Panc1 (cell line): ENCODE measurements at regions not wholly inside any gene's neighbourhood (a gene's known extent, or its start where the extent isn't known, plus 50 kb on each side); places are given as distances from the start of the nearest gene placed in this dataset.
"Not testable (repeated sequence)": the region's sequence is repeated elsewhere in the genome, so short reads cannot be mapped to it uniquely, and the experiment has no call there.

ENCODE experiments used
- ATAC-seq: fragments of 200-7000 bp; cut with Tn5 transposase; 2 replicates; pipeline ENCODE4 v1.9.1; 2020; ENCODE audit warnings: mild to moderate bottlenecking, moderate library complexity
- BruUV-seq: library from RNA; stranded (reverse); fragments of 400-500 nt; replicated peaks from 2 replicates; lab custom pipeline; 2021; lab: Mats Ljungman, UMichigan
- CTCF ChIA-PET: fragments of 300-600 bp; sonication (Branson Sonifier 250); formaldehyde crosslinking; loops from one replicate; lab custom pipeline; 2022; ENCODE audit warnings: antibody characterized with exemption; lab: Charles Lee
- POLR2A ChIA-PET: fragments of 300-600 bp; sonication (Branson Sonifier 250); formaldehyde crosslinking; loops from one replicate; lab custom pipeline; 2022; ENCODE audit warnings: antibody characterized with exemption; lab: Charles Lee
- DNase-seq: peaks from one replicate; pipeline ENCODE4 v3.0.0-alpha.2; 2010; ENCODE audit warnings: low read depth, low spot score
- H3K27ac ChIP-seq: 2 replicates; pipeline ENCODE4 v1.5.1; 2011; ENCODE audit warnings: mild to moderate bottlenecking, low read length, inconsistent platforms
- H3K27me3 ChIP-seq: fragments of 200-500 bp; sonication (Bioruptor generic); 2 replicates; pipeline ENCODE4 v1.6.0; 2014; ENCODE audit warnings: low read length, inconsistent platforms; ENCODE audit not compliant: control insufficient read depth, insufficient read depth
- H3K36me3 ChIP-seq: fragments of 200-500 bp; sonication (Bioruptor generic); 2 replicates; pipeline ENCODE4 v1.5.1; 2014; ENCODE audit warnings: inconsistent platforms, mild to moderate bottlenecking, low read length, moderate library complexity; ENCODE audit not compliant: control insufficient read depth, insufficient read depth
- H3K4me1 ChIP-seq: 2 replicates; pipeline ENCODE4 v1.5.1; 2011; ENCODE audit warnings: inconsistent platforms, mild to moderate bottlenecking, low read length, moderate library complexity; ENCODE audit not compliant: control insufficient read depth, insufficient read depth
- H3K4me3 ChIP-seq, 2 experiments: 2 replicates each; pipeline ENCODE4 v1.5.1; 2011 to 2012; ENCODE audit warnings: low read depth in 2 of 2, low read length in 2 of 2, mild to moderate bottlenecking in 2 of 2, inconsistent platforms in 1 of 2, moderate library complexity in 1 of 2
- H3K9me3 ChIP-seq: fragments of 200-500 bp; sonication (Bioruptor generic); 2 replicates; pipeline ENCODE4 v1.5.1; 2014; ENCODE audit warnings: low read depth, mild to moderate bottlenecking, inconsistent platforms, low read length, moderate library complexity; ENCODE audit not compliant: control insufficient read depth, insufficient read depth
- POLR2AphosphoS5 ChIP-seq: IDR thresholded peaks from 2 replicates; pipeline ENCODE4 v1.6.1; 2012; ENCODE audit warnings: mild to moderate bottlenecking, low read depth, low read length, moderate library complexity
- REST ChIP-seq, 2 experiments: IDR thresholded peaks; 2 replicates each; pipeline ENCODE4 v1.6.1; 2011 to 2012; ENCODE audit warnings: low read depth in 2 of 2, control low read depth in 1 of 2, low read length in 1 of 2, mild to moderate bottlenecking in 1 of 2, moderate library complexity in 1 of 2; ENCODE audit not compliant: insufficient read depth in 1 of 2
- SIN3A ChIP-seq: IDR thresholded peaks from 2 replicates; pipeline ENCODE4 v1.6.1; 2012; ENCODE audit warnings: low read depth, mild to moderate bottlenecking, low read length, moderate library complexity, borderline replicate concordance; ENCODE audit not compliant: insufficient read depth
- TCF7L2 ChIP-seq: IDR thresholded peaks from 2 replicates; pipeline ENCODE4 v1.6.1; 2011; ENCODE audit warnings: mild to moderate bottlenecking, low read depth, low read length, inconsistent platforms
- in situ Hi-C: cut with HindIII; loops from 2 replicates; pipeline ENCODE4 v1.10.0; 2016; ENCODE audit warnings: low sequenced_read_pairs, low pct_unique_long_range_greater_than_20kb
- intact Hi-C: fragments of 100-400 bp; cut with micrococcal nuclease; formaldehyde crosslinking; loops from one replicate; pipeline ENCODE4 v1.10.0; 2022; ENCODE audit not compliant: unreplicated experiment
- TF ChIP-seq, protein P1 (sequence below): fragments of 450-650 bp; IDR thresholded peaks from 2 replicates; pipeline ENCODE4 v1.5.1; 2017; ENCODE audit warnings: mild to moderate bottlenecking

- in situ Hi-C loops, result no loop called here
- no peak for TF ChIP-seq REST (IDR thresholded peaks at IDR 0.05; ENCODE audit: insufficient read depth in 1 of 2, low read depth in 2 of 2, low read length in 1 of 2)
- no peak for TF ChIP-seq TCF7L2
- TF ChIP-seq, protein P1, sequence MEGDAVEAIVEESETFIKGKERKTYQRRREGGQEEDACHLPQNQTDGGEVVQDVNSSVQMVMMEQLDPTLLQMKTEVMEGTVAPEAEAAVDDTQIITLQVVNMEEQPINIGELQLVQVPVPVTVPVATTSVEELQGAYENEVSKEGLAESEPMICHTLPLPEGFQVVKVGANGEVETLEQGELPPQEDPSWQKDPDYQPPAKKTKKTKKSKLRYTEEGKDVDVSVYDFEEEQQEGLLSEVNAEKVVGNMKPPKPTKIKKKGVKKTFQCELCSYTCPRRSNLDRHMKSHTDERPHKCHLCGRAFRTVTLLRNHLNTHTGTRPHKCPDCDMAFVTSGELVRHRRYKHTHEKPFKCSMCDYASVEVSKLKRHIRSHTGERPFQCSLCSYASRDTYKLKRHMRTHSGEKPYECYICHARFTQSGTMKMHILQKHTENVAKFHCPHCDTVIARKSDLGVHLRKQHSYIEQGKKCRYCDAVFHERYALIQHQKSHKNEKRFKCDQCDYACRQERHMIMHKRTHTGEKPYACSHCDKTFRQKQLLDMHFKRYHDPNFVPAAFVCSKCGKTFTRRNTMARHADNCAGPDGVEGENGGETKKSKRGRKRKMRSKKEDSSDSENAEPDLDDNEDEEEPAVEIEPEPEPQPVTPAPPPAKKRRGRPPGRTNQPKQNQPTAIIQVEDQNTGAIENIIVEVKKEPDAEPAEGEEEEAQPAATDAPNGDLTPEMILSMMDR, result no peak
- no peak for TF ChIP-seq POLR2AphosphoS5
- no peak for TF ChIP-seq SIN3A
- no TSS peak for BruUV-seq
- no peaks in the 10 kb centered on the region for H3K36me3 ChIP-seq
- no peak for DNase-seq
- ATAC-seq, result no peak
- no peak overlapping the region for H3K4me3 ChIP-seq
- H3K9me3 ChIP-seq, result no peaks in the 10 kb centered on the region
- no peak overlapping the region for H3K27ac ChIP-seq
- no peaks in the 10 kb centered on the region for H3K4me1 ChIP-seq
- intact Hi-C loops, result no loop called here
- POLR2A ChIA-PET, result no interaction called here
- peaks cover 30% of the 10 kb centered on the region for H3K27me3 ChIP-seq
- CTCF ChIA-PET, result no interaction called here
These were observed 75.5 kb upstream of the GPRC5B start for GRCh38 chr16:19960183-19960582.

DNA sequence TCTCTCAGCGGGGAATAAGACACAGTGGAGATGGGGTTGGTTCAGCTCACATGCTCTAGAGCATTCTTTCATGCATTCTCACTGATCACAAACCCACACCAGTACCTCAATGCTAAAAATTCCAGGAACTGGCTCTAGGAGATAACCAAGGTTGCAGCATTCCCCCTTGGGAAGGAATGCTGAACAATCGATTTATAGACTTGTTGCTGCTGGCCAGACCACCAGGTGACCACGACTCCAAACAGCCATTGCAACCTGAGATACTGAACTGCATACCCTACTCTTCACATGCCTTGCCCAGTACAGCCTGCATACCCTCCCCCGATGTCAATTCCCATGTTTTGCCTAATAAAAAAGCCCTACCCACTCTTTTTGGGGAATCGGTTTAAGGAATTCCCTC lies 75.1 kb upstream of the GPRC5B start:
- H3K4me3 ChIP-seq, result no peak overlapping the region
- TF ChIP-seq POLR2AphosphoS5, result no peak
- no peak for TF ChIP-seq SIN3A
- no peak for TF ChIP-seq REST (IDR thresholded peaks at IDR 0.05; ENCODE audit: insufficient read depth in 1 of 2, low read depth in 2 of 2, low read length in 1 of 2)
- no peak for TF ChIP-seq TCF7L2
- TF ChIP-seq, protein P1, result no peak
- CTCF ChIA-PET, result interaction anchor here (0.6 kb wide), 1 partner anchor 380 kb away, joined by 3 read pairs; no protein-coding TSS in a partner anchor
- H3K9me3 ChIP-seq, result no peaks in the 10 kb centered on the region
- in situ Hi-C loops, result no loop called here
- H3K36me3 ChIP-seq, result no peaks in the 10 kb centered on the region
- POLR2A ChIA-PET, result no interaction called here
- intact Hi-C loops, result loop anchor here (5.0 kb wide), 1 partner anchor 37 kb away; no protein-coding TSS in a partner anchor
- no peaks in the 10 kb centered on the region for H3K4me1 ChIP-seq
- ATAC-seq (no peak), DNase-seq (no peak)
- peaks cover 30% of the 10 kb centered on the region for H3K27me3 ChIP-seq
- no TSS peak for BruUV-seq
- H3K27ac ChIP-seq, result no peak overlapping the region

GRCh38 chr16:19955896-19956295 lies 71.2 kb upstream of the GPRC5B start:
- in situ Hi-C loops, DNase-seq, H3K36me3 ChIP-seq, ATAC-seq, BruUV-seq, POLR2A ChIA-PET, H3K27ac ChIP-seq, H3K4me1 ChIP-seq, H3K4me3 ChIP-seq, H3K9me3 ChIP-seq, CTCF ChIA-PET: not testable (repeated sequence)
- intact Hi-C loops, result loop anchor here (1.0 to 5.0 kb wide), 2 partner anchors 23 to 34 kb away; no protein-coding TSS in a partner anchor
- peaks cover 24% of the 10 kb centered on the region for H3K27me3 ChIP-seq
